ENCODE measurements at regions not wholly inside any gene's neighbourhood (a gene's known extent, or its start where the extent isn't known, plus 50 kb on each side); places are given as distances from the start of the nearest gene placed in this dataset.

- no peak for FAIRE-seq
- Histone ChIP-seq H3K4me2 (ENCODE audit: insufficient read depth, low read length) (no peak overlapping the region), H3K4me1 (ENCODE audit: control insufficient read depth, extremely low read depth, insufficient read depth, low read length) (no peaks in the 10 kb centered on the region), H3K9ac (replicated peaks; ENCODE audit: extremely low read depth, insufficient read depth, low read length) (no peak overlapping the region), H4K20me1 (replicated peaks; ENCODE audit: control insufficient read depth, extremely low read depth, insufficient read depth, low read length) (no peaks in the 10 kb centered on the region), H3K36me3 (ENCODE audit: control insufficient read depth in 2 of 2, extremely low read depth in 1 of 2, insufficient read depth in 2 of 2, low read length in 2 of 2) (no peaks in the 10 kb centered on the region), H2AFZ (ENCODE audit: low read depth, low read length) (no peak overlapping the region), H3K9me1 (replicated peaks; ENCODE audit: control insufficient read depth, extremely low read depth, insufficient read depth, low read length) (no peaks in the 10 kb centered on the region), H3K4me3 (replicated peaks in 1 of 3; ENCODE audit: insufficient read depth in 1 of 3, low read depth in 1 of 3, low read length in 3 of 3) (no peak overlapping the region), H3K27me3 (ENCODE audit: control insufficient read depth in 2 of 2, insufficient read depth in 2 of 2, low read length in 2 of 2) (no peaks in the 10 kb centered on the region), H3K9me3 (replicated peaks; ENCODE audit: control insufficient read depth, insufficient read depth, low read length) (no peaks in the 10 kb centered on the region), H3K27ac (ENCODE audit: insufficient read depth, low read depth, low read length) (no peak overlapping the region), H3K79me2 (ENCODE audit: control insufficient read depth, insufficient read depth, low read length) (no peaks in the 10 kb centered on the region)
- TF ChIP-seq JUN (IDR thresholded peaks at IDR 0.05; ENCODE audit: borderline replicate concordance, insufficient read depth, insufficient read length, low read depth) (no peak), MYC (IDR thresholded peaks at IDR 0.05; ENCODE audit: low read depth, low read length) (no peak), POLR2AphosphoS5 (IDR thresholded peaks at IDR 0.05; ENCODE audit: insufficient read depth, low read depth, low read length) (no peak), CTCF (IDR thresholded peaks at IDR 0.05; ENCODE audit: extremely low read depth in 1 of 2, insufficient read depth in 1 of 2, low read depth in 1 of 2, low read length in 2 of 2) (no peak), EZH2 (IDR thresholded peaks at IDR 0.05; ENCODE audit: borderline replicate concordance, low read depth, low read length, severe bottlenecking) (no peak), FOS (IDR thresholded peaks at IDR 0.05; ENCODE audit: borderline replicate concordance, insufficient read depth, low read length) (no peak), POLR2A (IDR thresholded peaks at IDR 0.05; ENCODE audit: low read depth, low read length) (no peak), GATA2 (IDR thresholded peaks at IDR 0.05; ENCODE audit: insufficient read depth, insufficient read length, low read depth, low read length) (no peak)
- TF ChIP-seq, protein P1, sequence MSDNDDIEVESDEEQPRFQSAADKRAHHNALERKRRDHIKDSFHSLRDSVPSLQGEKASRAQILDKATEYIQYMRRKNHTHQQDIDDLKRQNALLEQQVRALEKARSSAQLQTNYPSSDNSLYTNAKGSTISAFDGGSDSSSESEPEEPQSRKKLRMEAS (IDR thresholded peaks at IDR 0.05; ENCODE audit: insufficient read depth, insufficient read length): no peak
- ChIA-PET CTCF (interaction anchor here (1.0 to 2.4 kb wide), 3 partner anchors 12 to 26 kb away, joined by 3 to 11 read pairs (median 3); no protein-coding TSS in a partner anchor), POLR2A (no interaction called here)
- dilution Hi-C loops (cut with MboI; ENCODE audit: extremely low pct_ligation_motif_present, low sequenced_read_pairs) (no loop called here), intact Hi-C loops (cut with micrococcal nuclease) (no loop called here)
- no TSS peak for BruUV-seq (replicated peaks)
- no peak for DNase-seq (ENCODE audit: low read depth, low spot score)
Measured at GRCh38 chr4:17427991-17428390, 83.9 kb downstream of the QDPR start.
